Fibroblast of villous mesenchyme (primary cell): ENCODE measurements at regions not wholly inside any gene's neighbourhood (a gene's known extent, or its start where the extent isn't known, plus 50 kb on each side); places are given as distances from the start of the nearest gene placed in this dataset.

Source experiments
- DNase-seq: peaks from one replicate; pipeline ENCODE4 v3.0.0-alpha.2; 2010; ENCODE audit warnings: low read depth
- H3K4me3 ChIP-seq: 2 replicates; pipeline ENCODE4 v1.5.1; 2011; ENCODE audit warnings: low read depth, mild to moderate bottlenecking, low read length
- TF ChIP-seq, protein P1 (sequence below): IDR thresholded peaks from 2 replicates; pipeline ENCODE4 v1.5.1; 2012; ENCODE audit warnings: low read depth, mild to moderate bottlenecking, low read length; ENCODE audit not compliant: insufficient read depth

DNA sequence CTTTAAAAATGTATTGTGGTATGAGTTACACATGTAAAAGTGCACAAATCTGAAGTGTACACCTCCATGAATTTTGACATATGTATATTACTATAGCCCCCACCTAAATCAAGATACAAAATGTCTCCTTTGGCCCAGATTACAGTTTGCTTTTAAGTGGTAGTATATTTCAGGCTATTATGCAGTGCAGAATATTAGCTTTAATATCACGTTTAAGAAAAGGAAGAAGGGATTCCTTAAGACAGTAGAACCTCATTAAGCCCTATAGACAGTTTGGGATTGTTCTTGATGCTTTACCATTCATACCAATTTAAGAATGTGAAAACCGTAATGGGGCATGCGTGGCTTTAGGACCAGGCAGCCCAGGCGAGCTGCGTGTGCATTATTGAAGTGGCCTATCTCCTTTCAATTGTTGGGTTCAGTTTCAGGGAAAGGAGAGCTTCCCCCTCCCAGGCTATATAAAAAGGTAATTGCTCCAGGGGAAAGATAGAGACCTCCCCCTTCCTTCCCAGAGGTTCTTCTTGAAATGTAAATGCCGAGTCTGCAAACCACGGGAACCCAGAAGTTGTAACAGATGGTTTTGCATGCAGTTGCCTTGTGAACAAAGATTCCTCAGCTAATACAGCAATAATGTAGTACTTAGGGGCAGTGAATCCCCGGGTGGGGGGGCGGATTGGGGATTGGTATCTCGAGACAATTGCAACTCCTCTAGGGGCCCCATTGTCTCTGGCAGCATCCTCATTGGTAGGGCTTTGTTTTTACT, 106.1 kb downstream of the UCHL1 start:
- H3K4me3 ChIP-seq: no peak overlapping the region
- DNase-seq: no peak
- TF ChIP-seq, protein P1, sequence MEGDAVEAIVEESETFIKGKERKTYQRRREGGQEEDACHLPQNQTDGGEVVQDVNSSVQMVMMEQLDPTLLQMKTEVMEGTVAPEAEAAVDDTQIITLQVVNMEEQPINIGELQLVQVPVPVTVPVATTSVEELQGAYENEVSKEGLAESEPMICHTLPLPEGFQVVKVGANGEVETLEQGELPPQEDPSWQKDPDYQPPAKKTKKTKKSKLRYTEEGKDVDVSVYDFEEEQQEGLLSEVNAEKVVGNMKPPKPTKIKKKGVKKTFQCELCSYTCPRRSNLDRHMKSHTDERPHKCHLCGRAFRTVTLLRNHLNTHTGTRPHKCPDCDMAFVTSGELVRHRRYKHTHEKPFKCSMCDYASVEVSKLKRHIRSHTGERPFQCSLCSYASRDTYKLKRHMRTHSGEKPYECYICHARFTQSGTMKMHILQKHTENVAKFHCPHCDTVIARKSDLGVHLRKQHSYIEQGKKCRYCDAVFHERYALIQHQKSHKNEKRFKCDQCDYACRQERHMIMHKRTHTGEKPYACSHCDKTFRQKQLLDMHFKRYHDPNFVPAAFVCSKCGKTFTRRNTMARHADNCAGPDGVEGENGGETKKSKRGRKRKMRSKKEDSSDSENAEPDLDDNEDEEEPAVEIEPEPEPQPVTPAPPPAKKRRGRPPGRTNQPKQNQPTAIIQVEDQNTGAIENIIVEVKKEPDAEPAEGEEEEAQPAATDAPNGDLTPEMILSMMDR: no peak

DNA sequence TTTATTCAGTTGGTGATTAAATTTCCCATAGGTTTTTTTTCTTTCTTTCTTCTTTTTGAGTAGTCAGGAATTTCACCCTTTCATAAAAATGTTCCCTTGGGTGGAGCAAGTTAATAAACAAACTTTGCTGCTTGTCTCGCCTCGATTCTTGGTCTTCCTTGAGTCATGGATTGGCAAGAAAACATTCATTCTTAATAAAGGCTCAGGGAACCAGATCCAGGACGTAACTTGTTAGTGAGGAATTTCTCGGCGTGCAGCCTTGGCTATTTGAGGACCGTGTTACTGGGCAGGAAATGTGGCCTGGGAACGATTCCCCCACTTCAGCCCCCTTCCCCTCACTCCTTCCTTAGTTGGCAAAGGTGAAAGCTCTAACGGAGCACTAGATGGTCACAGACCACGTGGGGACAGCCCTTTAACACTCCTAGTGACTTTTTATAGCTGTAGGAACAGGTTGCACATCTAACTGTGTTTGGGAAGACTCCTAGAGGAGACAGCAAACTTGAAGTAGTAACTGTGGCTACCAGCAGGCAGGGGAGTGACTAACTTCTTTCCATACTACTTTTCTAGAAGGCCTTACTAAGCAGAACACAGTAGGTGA, 106.8 kb downstream of the UCHL1 start:
- no peak overlapping the region for H3K4me3 ChIP-seq
- TF ChIP-seq, protein P1: no peak
- DNase-seq: peak; percentile 12

DNA sequence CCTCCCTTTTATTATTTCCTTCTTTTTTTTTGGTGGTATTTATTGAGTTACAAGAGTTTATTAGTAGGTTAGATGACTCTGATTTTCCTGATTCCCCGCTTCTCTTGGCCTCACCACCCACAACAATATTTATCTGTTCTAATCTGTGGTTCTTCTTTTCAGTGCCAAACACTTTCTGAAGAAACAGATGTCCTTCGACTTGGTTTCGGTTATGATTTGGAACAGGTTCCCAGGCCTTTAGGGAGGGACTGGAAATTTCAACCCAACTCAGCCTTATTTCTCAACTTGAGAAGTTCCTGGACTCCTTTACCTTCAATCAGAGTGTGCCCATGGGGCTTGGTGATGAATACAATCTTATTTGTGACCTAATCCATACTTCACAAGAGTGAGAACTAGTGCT, 108.1 kb downstream of the UCHL1 start:
- H3K4me3 ChIP-seq: no peak overlapping the region
- TF ChIP-seq, protein P1: no peak
- DNase-seq: no peak

DNA sequence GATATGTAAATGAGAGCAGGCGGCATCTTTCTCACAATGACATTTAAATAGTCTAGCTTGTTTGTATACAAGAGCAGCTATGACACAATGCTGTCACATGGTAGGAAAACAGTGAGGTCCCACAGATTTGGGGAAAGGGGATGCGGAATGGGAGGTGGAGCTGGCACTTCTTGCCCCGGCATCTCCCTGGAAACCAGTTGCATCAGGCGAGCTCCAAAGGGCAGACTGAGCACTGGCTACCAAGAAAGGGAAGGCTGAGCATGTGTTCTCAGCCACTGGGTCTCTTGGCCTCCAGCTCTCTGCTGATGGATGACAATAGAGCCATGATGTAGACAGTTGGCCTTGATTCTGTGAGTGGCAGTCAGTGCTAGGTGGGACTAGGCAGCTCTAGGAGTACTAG, 109.0 kb downstream of the UCHL1 start:
- TF ChIP-seq, protein P1: no peak
- H3K4me3 ChIP-seq: no peak overlapping the region
- DNase-seq: no peak

DNA sequence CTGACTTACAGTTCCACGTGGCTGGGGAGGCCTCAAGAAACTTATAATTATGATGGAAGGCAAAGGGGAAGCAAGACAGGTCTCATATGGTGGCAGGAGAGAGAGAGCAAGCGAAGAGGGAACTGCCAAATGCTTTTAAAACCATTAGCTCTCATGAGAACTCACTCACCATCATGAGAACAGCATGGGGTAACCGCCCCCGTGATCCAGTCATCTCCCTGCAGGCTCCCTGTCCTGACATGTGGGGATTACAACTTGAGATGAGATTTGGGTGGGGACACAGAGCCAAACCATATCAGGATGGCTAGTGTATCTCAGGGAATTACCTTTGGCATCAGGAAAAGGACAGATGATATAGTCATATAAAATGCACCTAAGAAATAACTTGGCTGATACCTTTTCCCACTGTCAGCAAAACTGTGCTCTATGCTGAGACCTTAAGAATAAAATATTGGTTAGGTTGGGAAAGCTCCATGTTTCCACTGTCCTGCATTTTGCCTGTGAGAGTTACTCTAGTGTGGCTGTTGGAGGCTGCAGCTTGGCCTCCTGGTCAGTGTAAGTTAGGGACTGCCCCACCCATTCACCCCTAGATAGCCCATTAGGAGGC, 110.3 kb downstream of the UCHL1 start:
- no peak for DNase-seq
- TF ChIP-seq, protein P1: no peak
- H3K4me3 ChIP-seq: no peak overlapping the region

DNA sequence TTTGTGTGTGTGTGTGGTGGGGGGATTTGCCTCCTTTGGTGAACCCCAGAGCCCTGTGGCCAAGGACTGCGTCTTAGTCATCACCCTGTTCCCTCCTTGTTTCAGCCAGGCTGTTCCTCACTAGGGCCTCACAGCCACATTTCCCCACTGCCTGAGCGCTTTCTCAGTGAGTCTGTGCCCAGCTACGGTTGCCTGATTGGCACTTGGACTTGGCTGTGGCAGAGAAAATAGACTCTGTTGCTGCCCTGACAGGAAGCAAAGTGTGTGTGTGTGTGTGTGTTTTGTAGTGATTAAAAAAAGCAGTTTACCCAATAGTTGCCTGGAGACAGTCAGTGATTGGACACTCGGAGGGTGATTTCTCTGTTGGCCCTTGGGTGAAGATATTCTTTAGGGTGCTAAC, 113.0 kb downstream of the UCHL1 start:
- no peak overlapping the region for H3K4me3 ChIP-seq
- TF ChIP-seq, protein P1: no peak
- DNase-seq: no peak
